ENCODE measurements at regions not wholly inside any gene's neighbourhood (a gene's known extent, or its start where the extent isn't known, plus 50 kb on each side); places are given as distances from the start of the nearest gene placed in this dataset.

GRCh38 chr9:31744589-31744988 is 639.9 kb upstream of the ACO1 start:
- no peak for TF ChIP-seq POLR2A (IDR thresholded peaks at IDR 0.05)
- no peak for TF ChIP-seq CTCF (IDR thresholded peaks at IDR 0.05)
